Keratinocyte (primary cell): ENCODE measurements at regions not wholly inside any gene's neighbourhood (a gene's known extent, or its start where the extent isn't known, plus 50 kb on each side); places are given as distances from the start of the nearest gene placed in this dataset.

Experiments used
- DNase-seq: peaks from one replicate; pipeline ENCODE4 v3.0.0-alpha.2; 2011; ENCODE audit warnings: low read depth, missing footprints, low spot score
- FAIRE-seq: peaks from 2 replicates; lab custom pipeline; 2011; peaks lifted over from hg19 to GRCh38; lab: Jason Lieb, UNC
- H2AFZ ChIP-seq: 2 replicates; pipeline ENCODE4 v1.6.0; 2012; ENCODE audit warnings: low read length, control low read depth, inconsistent platforms; ENCODE audit not compliant: control insufficient read depth
- H3K27ac ChIP-seq: 2 replicates; pipeline ENCODE4 v1.5.1; 2011; ENCODE audit warnings: low read length; ENCODE audit not compliant: control insufficient read depth, insufficient read depth
- H3K27me3 ChIP-seq: 3 replicates; pipeline ENCODE4 v1.6.0; 2011; ENCODE audit warnings: low read length; ENCODE audit not compliant: control insufficient read depth, insufficient read depth; ENCODE audit errors: extremely low read depth
- H3K36me3 ChIP-seq, 2 experiments: 2 replicates in 1 of 2; 3 replicates in 1 of 2; pipeline ENCODE4 v1.5.1; 2011; ENCODE audit warnings: low read length in 2 of 2, mild to moderate bottlenecking in 1 of 2; ENCODE audit not compliant: control insufficient read depth in 2 of 2, insufficient read depth in 2 of 2; ENCODE audit errors: extremely low read depth in 1 of 2
- H3K4me1 ChIP-seq: 3 replicates; pipeline ENCODE4 v1.5.1; 2011; ENCODE audit warnings: low read length; ENCODE audit not compliant: control insufficient read depth, insufficient read depth; ENCODE audit errors: extremely low read depth
- H3K4me2 ChIP-seq: 3 replicates; pipeline ENCODE4 v1.6.0; 2011; ENCODE audit warnings: low read depth, low read length; ENCODE audit not compliant: control insufficient read depth, insufficient read depth; ENCODE audit errors: extremely low read depth
- H3K4me3 ChIP-seq, 3 experiments: fragments of 200-600 bp in 1 of 3; sonication (generic) in 1 of 3; 2 replicates in 2 of 3; 3 replicates in 1 of 3; pipeline ENCODE4 v1.5.1; 2011 to 2016; ENCODE audit warnings: low read length in 3 of 3, mild to moderate bottlenecking in 3 of 3, control low read depth in 2 of 3, inconsistent platforms in 1 of 3, low read depth in 1 of 3, mixed read lengths in 1 of 3, mixed run types in 1 of 3, moderate library complexity in 1 of 3; ENCODE audit not compliant: control insufficient read depth in 2 of 3, insufficient read depth in 2 of 3; ENCODE audit errors: extremely low read depth in 1 of 3
- H3K79me2 ChIP-seq: 2 replicates; pipeline ENCODE4 v1.6.0; 2012; ENCODE audit warnings: low read length; ENCODE audit not compliant: control insufficient read depth, insufficient read depth
- H3K9ac ChIP-seq: 3 replicates; pipeline ENCODE4 v1.6.0; 2011; ENCODE audit warnings: low read length; ENCODE audit not compliant: control insufficient read depth, insufficient read depth; ENCODE audit errors: extremely low read depth
- H3K9me1 ChIP-seq: 3 replicates; pipeline ENCODE4 v1.6.0; 2011; ENCODE audit warnings: low read length; ENCODE audit not compliant: control insufficient read depth, insufficient read depth; ENCODE audit errors: extremely low read depth
- H3K9me3 ChIP-seq: 2 replicates; pipeline ENCODE4 v1.5.1; 2012; ENCODE audit warnings: low read depth, low read length; ENCODE audit not compliant: control insufficient read depth
- H4K20me1 ChIP-seq: 3 replicates; pipeline ENCODE4 v1.6.0; 2011; ENCODE audit warnings: low read length; ENCODE audit not compliant: control insufficient read depth, insufficient read depth; ENCODE audit errors: extremely low read depth
- EZH2 ChIP-seq: IDR thresholded peaks from one replicate; pipeline ENCODE4 v1.6.1; 2012; ENCODE audit warnings: inconsistent platforms, mild to moderate bottlenecking, low read length, moderate library complexity
- dilution Hi-C: fragments of 300-500 bp; cut with MboI; formaldehyde crosslinking; loops from one replicate; pipeline ENCODE4 v1.7.0; 2020; ENCODE audit warnings: low sequenced_read_pairs; ENCODE audit not compliant: extremely low pct_ligation_motif_present
- TF ChIP-seq, protein P1 (sequence below), 3 experiments: IDR thresholded peaks in 1 of 3; conservative IDR thresholded peaks in 1 of 3; optimal IDR thresholded peaks in 1 of 3; 2 replicates in 2 of 3; 3 replicates in 1 of 3; pipeline versions ENCODE3 to v1.5.1; 2011; ENCODE audit warnings: low read length in 3 of 3, mild to moderate bottlenecking in 3 of 3, moderate library complexity in 2 of 3, control low read depth in 1 of 3, inconsistent platforms in 1 of 3; ENCODE audit not compliant: insufficient read depth in 2 of 3; ENCODE audit errors: extremely low read depth in 1 of 3

DNA sequence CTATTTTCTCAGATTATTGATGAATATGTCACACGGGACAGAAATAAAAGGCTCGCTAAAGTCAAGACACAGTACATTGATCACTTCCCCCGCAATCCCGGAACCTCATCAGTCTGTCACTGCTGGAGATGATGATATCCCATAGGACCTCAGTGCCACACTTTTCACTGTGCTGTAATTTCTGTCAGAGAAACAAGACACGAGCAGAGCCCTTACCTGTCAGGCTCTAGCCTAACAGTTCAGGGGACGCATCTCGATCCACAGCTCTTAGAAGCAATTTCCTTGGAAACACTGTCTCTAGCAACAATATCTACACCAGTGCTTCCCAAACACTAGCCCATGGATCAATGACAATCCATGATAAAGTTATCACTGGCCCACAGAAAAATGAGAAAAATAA lies 140.0 kb downstream of the GRIN2B start:
- Histone ChIP-seq H3K27ac (no peak overlapping the region), H3K4me1 (no peaks in the 10 kb centered on the region), H3K4me2 (no peak overlapping the region), H3K79me2 (no peaks in the 10 kb centered on the region), H3K9me3 (no peaks in the 10 kb centered on the region), H2AFZ (no peak overlapping the region), H3K27me3 (no peaks in the 10 kb centered on the region), H3K4me3 (no peak overlapping the region), H3K36me3 (no peaks in the 10 kb centered on the region), H4K20me1 (no peaks in the 10 kb centered on the region), H3K9ac (no peak overlapping the region), H3K9me1 (no peaks in the 10 kb centered on the region)
- TF ChIP-seq, protein P1, sequence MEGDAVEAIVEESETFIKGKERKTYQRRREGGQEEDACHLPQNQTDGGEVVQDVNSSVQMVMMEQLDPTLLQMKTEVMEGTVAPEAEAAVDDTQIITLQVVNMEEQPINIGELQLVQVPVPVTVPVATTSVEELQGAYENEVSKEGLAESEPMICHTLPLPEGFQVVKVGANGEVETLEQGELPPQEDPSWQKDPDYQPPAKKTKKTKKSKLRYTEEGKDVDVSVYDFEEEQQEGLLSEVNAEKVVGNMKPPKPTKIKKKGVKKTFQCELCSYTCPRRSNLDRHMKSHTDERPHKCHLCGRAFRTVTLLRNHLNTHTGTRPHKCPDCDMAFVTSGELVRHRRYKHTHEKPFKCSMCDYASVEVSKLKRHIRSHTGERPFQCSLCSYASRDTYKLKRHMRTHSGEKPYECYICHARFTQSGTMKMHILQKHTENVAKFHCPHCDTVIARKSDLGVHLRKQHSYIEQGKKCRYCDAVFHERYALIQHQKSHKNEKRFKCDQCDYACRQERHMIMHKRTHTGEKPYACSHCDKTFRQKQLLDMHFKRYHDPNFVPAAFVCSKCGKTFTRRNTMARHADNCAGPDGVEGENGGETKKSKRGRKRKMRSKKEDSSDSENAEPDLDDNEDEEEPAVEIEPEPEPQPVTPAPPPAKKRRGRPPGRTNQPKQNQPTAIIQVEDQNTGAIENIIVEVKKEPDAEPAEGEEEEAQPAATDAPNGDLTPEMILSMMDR (optimal IDR thresholded peaks at IDR 0.05 in 1 of 3, IDR thresholded peaks at IDR 0.05 in 1 of 3, conservative IDR thresholded peaks at IDR 0.05 in 1 of 3; ENCODE audit: extremely low read depth in 1 of 3, insufficient read depth in 2 of 3, low read length in 3 of 3) = no peak
- TF ChIP-seq EZH2 = no peak
- dilution Hi-C loops = no loop called here
- DNase-seq (no peak), FAIRE-seq (no peak)

DNA sequence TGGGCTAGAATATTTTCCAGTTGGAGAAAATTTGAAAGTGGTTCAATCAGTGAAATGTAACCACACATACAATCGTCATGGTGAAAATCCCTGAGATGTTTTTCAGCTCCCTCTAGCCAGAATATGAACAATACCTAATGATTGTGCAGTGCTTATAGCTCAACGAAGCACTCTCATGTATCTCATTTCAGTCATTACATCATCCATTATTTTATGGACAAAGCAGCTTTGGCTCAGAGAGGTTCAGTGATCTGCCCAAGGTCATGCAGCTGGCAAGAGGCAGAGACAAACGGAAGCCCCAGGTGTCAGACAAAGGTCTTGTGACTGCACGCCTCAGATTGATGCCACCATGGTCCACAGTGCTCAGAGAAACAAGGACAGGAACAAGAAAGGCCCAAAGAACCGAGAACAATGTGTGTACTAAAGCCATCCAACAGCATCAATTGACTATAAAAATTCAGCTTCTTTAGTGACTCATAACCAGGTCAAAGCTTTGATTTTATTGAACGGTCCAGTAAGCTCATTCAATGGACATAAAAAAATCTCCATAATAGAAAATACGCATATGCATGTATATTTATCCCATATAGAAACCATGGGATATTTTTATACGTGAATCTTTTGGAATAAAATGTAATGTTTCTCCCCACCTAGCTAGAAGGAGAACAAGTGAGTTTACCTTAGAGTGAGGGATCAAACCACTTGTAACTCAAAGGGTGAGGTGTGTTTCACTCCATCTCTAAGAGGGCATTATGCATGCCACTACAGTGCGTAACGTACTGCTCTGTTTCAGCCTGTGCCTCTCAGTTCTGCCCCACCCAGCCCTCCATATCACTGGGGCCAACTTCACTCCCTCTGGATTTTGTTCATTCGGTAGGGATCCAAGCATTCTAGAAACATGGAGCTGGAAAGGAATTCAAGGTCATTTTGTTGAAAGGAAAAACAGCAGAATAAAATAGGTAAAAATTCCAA lies 141.8 kb downstream of the GRIN2B start:
- no peak for DNase-seq
- no peak overlapping the region for H2AFZ ChIP-seq
- no peak overlapping the region for H3K4me2 ChIP-seq
- H3K9me1 ChIP-seq = no peaks in the 10 kb centered on the region
- FAIRE-seq = no peak
- dilution Hi-C loops = no loop called here
- no peaks in the 10 kb centered on the region for H4K20me1 ChIP-seq
- H3K4me1 ChIP-seq = no peaks in the 10 kb centered on the region
- H3K79me2 ChIP-seq = no peaks in the 10 kb centered on the region
- H3K9ac ChIP-seq = no peak overlapping the region
- H3K27ac ChIP-seq = no peak overlapping the region
- no peaks in the 10 kb centered on the region for H3K9me3 ChIP-seq
- TF ChIP-seq, protein P1 (optimal IDR thresholded peaks at IDR 0.05 in 1 of 3, IDR thresholded peaks at IDR 0.05 in 1 of 3, conservative IDR thresholded peaks at IDR 0.05 in 1 of 3; ENCODE audit: extremely low read depth in 1 of 3, insufficient read depth in 2 of 3, low read length in 3 of 3) = no peak
- no peak for TF ChIP-seq EZH2
- H3K4me3 ChIP-seq = no peak overlapping the region
- no peaks in the 10 kb centered on the region for H3K36me3 ChIP-seq
- H3K27me3 ChIP-seq = no peaks in the 10 kb centered on the region
